Cardiac muscle cell (in vitro differentiated cells and primary cell): ENCODE measurements at regions not wholly inside any gene's neighbourhood (a gene's known extent, or its start where the extent isn't known, plus 50 kb on each side); places are given as distances from the start of the nearest gene placed in this dataset.

Experiments used
- DNase-seq, 2 donors: peaks; one replicate each; pipeline versions ENCODE4 v3.0.0 to v3.0.0-alpha.2; 2010 to 2017; ENCODE audit warnings: low read depth in 1 of 2, low spot score in 1 of 2
- H3K27ac ChIP-seq: fragments of 200-600 bp; sonication (generic); 2 replicates; pipeline ENCODE4 v1.5.1; 2016
- H3K27me3 ChIP-seq: fragments of 200-600 bp; sonication (generic); 2 replicates; pipeline ENCODE4 v1.6.0; 2016; ENCODE audit warnings: control low read depth
- H3K36me3 ChIP-seq: fragments of 200-600 bp; sonication (generic); 2 replicates; pipeline ENCODE4 v1.5.1; 2016; ENCODE audit warnings: control low read depth
- H3K4me1 ChIP-seq: fragments of 200-600 bp; sonication (generic); 2 replicates; pipeline ENCODE4 v1.8.1; 2017; ENCODE audit warnings: low read depth, mild to moderate bottlenecking, mixed run types
- H3K4me3 ChIP-seq: fragments of 200-600 bp; sonication (generic); 2 replicates; pipeline ENCODE4 v1.5.1; 2016; ENCODE audit warnings: mild to moderate bottlenecking
- H3K9me3 ChIP-seq: fragments of 200-600 bp; sonication (generic); 2 replicates; pipeline ENCODE4 v1.5.1; 2017; ENCODE audit warnings: low read depth, mild to moderate bottlenecking, control low read depth
- TF ChIP-seq, protein P1 (sequence below): IDR thresholded peaks from 2 replicates; pipeline ENCODE4 v1.5.1; 2012; ENCODE audit warnings: low read depth, mild to moderate bottlenecking, low read length

GRCh38 chr1:245087723-245088122, 67.1 kb upstream of the KIF26B start:
- H3K9me3 ChIP-seq, result no peaks in the 10 kb centered on the region
- no peaks in the 10 kb centered on the region for H3K27me3 ChIP-seq
- no peak overlapping the region for H3K4me3 ChIP-seq
- no peaks in the 10 kb centered on the region for H3K36me3 ChIP-seq
- DNase-seq, result no peak
- H3K4me1 ChIP-seq, result no peaks in the 10 kb centered on the region
- H3K27ac ChIP-seq, result no peak overlapping the region
- TF ChIP-seq, protein P1, sequence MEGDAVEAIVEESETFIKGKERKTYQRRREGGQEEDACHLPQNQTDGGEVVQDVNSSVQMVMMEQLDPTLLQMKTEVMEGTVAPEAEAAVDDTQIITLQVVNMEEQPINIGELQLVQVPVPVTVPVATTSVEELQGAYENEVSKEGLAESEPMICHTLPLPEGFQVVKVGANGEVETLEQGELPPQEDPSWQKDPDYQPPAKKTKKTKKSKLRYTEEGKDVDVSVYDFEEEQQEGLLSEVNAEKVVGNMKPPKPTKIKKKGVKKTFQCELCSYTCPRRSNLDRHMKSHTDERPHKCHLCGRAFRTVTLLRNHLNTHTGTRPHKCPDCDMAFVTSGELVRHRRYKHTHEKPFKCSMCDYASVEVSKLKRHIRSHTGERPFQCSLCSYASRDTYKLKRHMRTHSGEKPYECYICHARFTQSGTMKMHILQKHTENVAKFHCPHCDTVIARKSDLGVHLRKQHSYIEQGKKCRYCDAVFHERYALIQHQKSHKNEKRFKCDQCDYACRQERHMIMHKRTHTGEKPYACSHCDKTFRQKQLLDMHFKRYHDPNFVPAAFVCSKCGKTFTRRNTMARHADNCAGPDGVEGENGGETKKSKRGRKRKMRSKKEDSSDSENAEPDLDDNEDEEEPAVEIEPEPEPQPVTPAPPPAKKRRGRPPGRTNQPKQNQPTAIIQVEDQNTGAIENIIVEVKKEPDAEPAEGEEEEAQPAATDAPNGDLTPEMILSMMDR, result no peak

GRCh38 chr1:245086389-245086969, 68.3 kb upstream of the KIF26B start:
- H3K27me3 ChIP-seq, result no peaks in the 10 kb centered on the region
- H3K36me3 ChIP-seq, result no peaks in the 10 kb centered on the region
- no peak overlapping the region for H3K4me3 ChIP-seq
- peak in 1 of 2 donors; percentile 56 for DNase-seq
- no peaks in the 10 kb centered on the region for H3K4me1 ChIP-seq
- H3K9me3 ChIP-seq, result no peaks in the 10 kb centered on the region
- H3K27ac ChIP-seq, result no peak overlapping the region
- TF ChIP-seq, protein P1, result no peak

- peak in 1 of 2 donors; percentile 88 for DNase-seq
- TF ChIP-seq, protein P1, result no peak
- H3K4me3 ChIP-seq, result no peak overlapping the region
- no peaks in the 10 kb centered on the region for H3K36me3 ChIP-seq
- H3K27ac ChIP-seq, result no peak overlapping the region
- H3K27me3 ChIP-seq, result no peaks in the 10 kb centered on the region
- H3K4me1 ChIP-seq, result no peaks in the 10 kb centered on the region
- H3K9me3 ChIP-seq, result no peaks in the 10 kb centered on the region
Measured at GRCh38 chr1:245085508-245086095, 69.2 kb upstream of the KIF26B start.

- H3K9me3 ChIP-seq, result no peaks in the 10 kb centered on the region
- H3K4me3 ChIP-seq, result no peak overlapping the region
- H3K4me1 ChIP-seq, result no peaks in the 10 kb centered on the region
- TF ChIP-seq, protein P1, result no peak
- H3K36me3 ChIP-seq, result no peaks in the 10 kb centered on the region
- H3K27me3 ChIP-seq, result no peaks in the 10 kb centered on the region
- no peak overlapping the region for H3K27ac ChIP-seq
- no peak for DNase-seq
Measured at GRCh38 chr1:245084551-245084950, 70.2 kb upstream of the KIF26B start.

DNA sequence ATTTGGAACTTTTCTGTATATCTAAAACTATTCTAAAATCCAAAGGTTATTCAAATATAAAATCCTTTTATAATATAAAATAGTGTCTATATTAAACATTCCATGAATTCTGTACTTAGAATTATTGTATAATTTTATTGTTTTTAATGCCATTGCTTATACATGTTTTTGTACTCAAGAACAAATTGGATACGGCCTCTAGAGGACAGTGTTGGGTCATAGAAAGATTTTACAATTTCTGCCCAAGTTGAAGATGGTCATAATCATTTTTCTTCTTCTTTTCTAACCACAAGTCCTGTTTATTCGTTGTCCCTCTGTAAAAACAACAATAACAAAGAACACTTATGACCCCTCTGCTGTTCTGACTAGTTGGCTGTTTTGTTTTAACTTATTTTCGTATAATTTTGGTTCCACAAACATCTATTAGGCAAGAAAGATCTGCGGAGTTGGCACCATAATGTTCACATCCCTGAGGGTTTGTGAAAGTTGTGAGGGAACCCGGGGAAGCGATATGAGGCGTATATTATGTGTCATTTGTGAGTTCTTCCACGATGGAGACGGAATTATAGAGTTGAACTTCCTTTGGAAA, 75.7 kb upstream of the KIF26B start:
- TF ChIP-seq, protein P1, result peak; percentile 80
- Histone ChIP-seq H3K4me1 (no peaks in the 10 kb centered on the region), H3K4me3 (no peak overlapping the region), H3K36me3 (no peaks in the 10 kb centered on the region), H3K27me3 (no peaks in the 10 kb centered on the region), H3K27ac (no peak overlapping the region), H3K9me3 (no peaks in the 10 kb centered on the region)
- DNase-seq, result peak; percentile 52 to 80
